Stimulated activated CD4-positive, alpha-beta T cell treated with anti-CD3 and anti-CD28 coated beads, Interleukin-4, amount 100 ng/mL, for 24 hours (primary cell): ENCODE measurements at regions not wholly inside any gene's neighbourhood (a gene's known extent, or its start where the extent isn't known, plus 50 kb on each side); places are given as distances from the start of the nearest gene placed in this dataset.

Source experiments
- DNase-seq: peaks from one replicate; pipeline ENCODE4 v3.0.0-alpha.2; 2020

- no peak for DNase-seq
These were observed 463.4 kb downstream of the ZIC1 start for GRCh38 chr3:147872568-147872967.

- DNase-seq = no peak
These were observed 466.3 kb downstream of the ZIC1 start for GRCh38 chr3:147875498-147875897.

GRCh38 chr3:147881933-147882332 is 472.8 kb downstream of the ZIC1 start:
- DNase-seq = no peak

- no peak for DNase-seq
These were observed 477.7 kb downstream of the ZIC1 start for GRCh38 chr3:147886879-147887278.

- no peak for DNase-seq
These were observed 478.6 kb downstream of the ZIC1 start for GRCh38 chr3:147887797-147888196.

GRCh38 chr3:147890114-147890513 is 480.9 kb downstream of the ZIC1 start:
- no peak for DNase-seq

GRCh38 chr3:147895509-147895908 is 486.3 kb downstream of the ZIC1 start:
- no peak for DNase-seq

- no peak for DNase-seq
These were observed 491.7 kb downstream of the ZIC1 start for GRCh38 chr3:147900851-147901250.

GRCh38 chr3:147903026-147903425 is 493.9 kb downstream of the ZIC1 start:
- DNase-seq = no peak

- no peak for DNase-seq
These were observed 495.3 kb downstream of the ZIC1 start for GRCh38 chr3:147904421-147904820.

GRCh38 chr3:147906285-147906684 is 497.1 kb downstream of the ZIC1 start:
- DNase-seq = no peak

- DNase-seq = no peak
These were observed 505.4 kb downstream of the ZIC1 start for GRCh38 chr3:147914532-147914931.

- DNase-seq = no peak
These were observed 505.9 kb downstream of the ZIC1 start for GRCh38 chr3:147915057-147915456.

- DNase-seq = no peak
These were observed 510.3 kb downstream of the ZIC1 start for GRCh38 chr3:147919496-147919895.

GRCh38 chr3:147921051-147921450 is 511.9 kb downstream of the ZIC1 start:
- no peak for DNase-seq

GRCh38 chr3:147924755-147925154 is 515.6 kb downstream of the ZIC1 start:
- DNase-seq = no peak

GRCh38 chr3:147925272-147925671 is 516.1 kb downstream of the ZIC1 start:
- DNase-seq = no peak

GRCh38 chr3:147930232-147930807 is 521.2 kb downstream of the ZIC1 start:
- DNase-seq = no peak

- DNase-seq = no peak
These were observed 525.5 kb downstream of the ZIC1 start for GRCh38 chr3:147934451-147935180.

- DNase-seq = no peak
These were observed 528.2 kb downstream of the ZIC1 start for GRCh38 chr3:147937341-147937740.

GRCh38 chr3:147937891-147938290 is 528.7 kb downstream of the ZIC1 start:
- DNase-seq = no peak

- no peak for DNase-seq
These were observed 530.3 kb downstream of the ZIC1 start for GRCh38 chr3:147939425-147939824.

GRCh38 chr3:147939839-147940238 is 530.7 kb downstream of the ZIC1 start:
- no peak for DNase-seq

- DNase-seq = no peak
These were observed 531.4 kb downstream of the ZIC1 start for GRCh38 chr3:147940405-147941193.
